ENCODE measurements at regions not wholly inside any gene's neighbourhood (a gene's known extent, or its start where the extent isn't known, plus 50 kb on each side); places are given as distances from the start of the nearest gene placed in this dataset.

DNA sequence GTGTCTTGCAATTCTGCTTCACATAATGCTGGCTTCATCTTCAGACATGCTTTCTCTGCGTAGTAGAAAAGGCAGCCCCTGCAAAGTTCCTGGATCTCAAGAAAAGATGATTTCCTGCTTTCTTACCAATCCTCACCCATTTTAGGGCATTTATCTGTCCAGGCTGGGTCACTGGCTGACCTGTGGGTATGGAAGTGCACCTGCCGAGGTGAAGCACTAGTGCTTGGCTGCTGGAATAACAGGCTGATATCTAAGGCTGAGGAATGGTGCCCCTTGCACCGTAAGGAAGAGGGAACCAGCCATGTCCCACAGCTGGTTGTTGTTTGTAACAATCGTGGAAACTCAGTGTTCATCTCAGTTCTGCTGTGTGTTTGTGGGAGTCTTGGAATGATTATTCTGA is 138.0 kb upstream of the KLF6 start:
- no peak overlapping the region for H2AFZ ChIP-seq (ENCODE audit: low read length)
- H3K23me2 ChIP-seq (ENCODE audit: insufficient read length, low read depth, low read length, poor library complexity, severe bottlenecking): no peaks in the 10 kb centered on the region
- peaks cover 6 to 12% of the 10 kb centered on the region in 2 experiments; a peak in 4 of 5 replicates for H3K9me3 Mint-ChIP-seq
- H2BK20ac ChIP-seq (ENCODE audit: low read depth, low read length, poor library complexity, severe bottlenecking): no peak overlapping the region
- H4K91ac ChIP-seq (ENCODE audit: insufficient read length, low read depth, low read length): no peak overlapping the region
- H3K4ac ChIP-seq (ENCODE audit: low read depth, low read length): no peak overlapping the region
- no CpG with 5 or more reads among the region's 4 CpGs for WGBS (ENCODE audit: extremely low coverage, insufficient read length, low lambda C conversion rate)
- H3T11ph ChIP-seq (ENCODE audit: low read length): no peak overlapping the region
- H2BK15ac ChIP-seq (ENCODE audit: low read depth, low read length): no peak overlapping the region
- H3K27ac ChIP-seq (ENCODE audit: insufficient read length, low read depth, low read length): no peak overlapping the region
- no peak overlapping the region for H2BK5ac ChIP-seq (ENCODE audit: insufficient read length, low read length)
- no peak for DNase-seq
- peaks cover 10 to 11% of the 10 kb centered on the region in 2 experiments for H3K4me1 Mint-ChIP-seq
- H3K4me2 ChIP-seq (ENCODE audit: insufficient read depth, insufficient read length, low read length): no peak overlapping the region
- no peak overlapping the region for H3K18ac ChIP-seq (ENCODE audit: insufficient read length, low read depth, low read length)
- no peaks in the 10 kb centered on the region for H3K79me1 ChIP-seq (ENCODE audit: insufficient read depth, low read depth, low read length, poor library complexity, severe bottlenecking)
- no peak overlapping the region for H2BK12ac ChIP-seq (ENCODE audit: insufficient read length, low read depth, low read length)
- H3K4me3 Mint-ChIP-seq: no peak overlapping the region
- H3K14ac ChIP-seq (ENCODE audit: insufficient read depth, low read length): no peak overlapping the region
- no peaks in the 10 kb centered on the region for H4K20me1 ChIP-seq (ENCODE audit: control insufficient read depth, insufficient read depth, insufficient read length)
- H3K27me3 ChIP-seq (ENCODE audit: insufficient read depth, low read length): no peaks in the 10 kb centered on the region
- H3K4me1 ChIP-seq (ENCODE audit: insufficient read depth, low read length): no peaks in the 10 kb centered on the region
- H4K5ac ChIP-seq (ENCODE audit: insufficient read length, low read depth, low read length): no peak overlapping the region
- no peak overlapping the region for H3K23ac ChIP-seq (ENCODE audit: insufficient read length, low read depth, low read length)
- H3K36me3 Mint-ChIP-seq (ENCODE audit: insufficient read depth in 1 of 3, low read depth in 3 of 3): peaks cover 3 to 9% (median 5%) of the 10 kb centered on the region in 3 experiments; a peak in 4 of 7 replicates
- H3K9me3 ChIP-seq (ENCODE audit: control insufficient read depth, low read depth, low read length): no peaks in the 10 kb centered on the region
- H4K8ac ChIP-seq (replicated peaks; ENCODE audit: insufficient read length, low read depth, low read length): no peak overlapping the region
- no peaks in the 10 kb centered on the region for H3K27me3 Mint-ChIP-seq (ENCODE audit: low read depth)
- H2AK5ac ChIP-seq (ENCODE audit: insufficient read length, low read length): no peak overlapping the region
- no peak overlapping the region for H3K27ac Mint-ChIP-seq
- TF ChIP-seq, protein P1, sequence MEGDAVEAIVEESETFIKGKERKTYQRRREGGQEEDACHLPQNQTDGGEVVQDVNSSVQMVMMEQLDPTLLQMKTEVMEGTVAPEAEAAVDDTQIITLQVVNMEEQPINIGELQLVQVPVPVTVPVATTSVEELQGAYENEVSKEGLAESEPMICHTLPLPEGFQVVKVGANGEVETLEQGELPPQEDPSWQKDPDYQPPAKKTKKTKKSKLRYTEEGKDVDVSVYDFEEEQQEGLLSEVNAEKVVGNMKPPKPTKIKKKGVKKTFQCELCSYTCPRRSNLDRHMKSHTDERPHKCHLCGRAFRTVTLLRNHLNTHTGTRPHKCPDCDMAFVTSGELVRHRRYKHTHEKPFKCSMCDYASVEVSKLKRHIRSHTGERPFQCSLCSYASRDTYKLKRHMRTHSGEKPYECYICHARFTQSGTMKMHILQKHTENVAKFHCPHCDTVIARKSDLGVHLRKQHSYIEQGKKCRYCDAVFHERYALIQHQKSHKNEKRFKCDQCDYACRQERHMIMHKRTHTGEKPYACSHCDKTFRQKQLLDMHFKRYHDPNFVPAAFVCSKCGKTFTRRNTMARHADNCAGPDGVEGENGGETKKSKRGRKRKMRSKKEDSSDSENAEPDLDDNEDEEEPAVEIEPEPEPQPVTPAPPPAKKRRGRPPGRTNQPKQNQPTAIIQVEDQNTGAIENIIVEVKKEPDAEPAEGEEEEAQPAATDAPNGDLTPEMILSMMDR (conservative IDR thresholded peaks at IDR 0.05): no peak
- no peak overlapping the region for H2BK120ac ChIP-seq (ENCODE audit: low read depth, low read length, poor library complexity, severe bottlenecking)
- H3K79me2 ChIP-seq (ENCODE audit: insufficient read depth, low read length): no peaks in the 10 kb centered on the region
- H3K9ac ChIP-seq (ENCODE audit: extremely low read depth, insufficient read length, low read length): no peak overlapping the region
- H3K56ac ChIP-seq (ENCODE audit: insufficient read length, low read depth, low read length): no peak overlapping the region
